ENCODE measurements at regions not wholly inside any gene's neighbourhood (a gene's known extent, or its start where the extent isn't known, plus 50 kb on each side); places are given as distances from the start of the nearest gene placed in this dataset.

- TF ChIP-seq REST (IDR thresholded peaks at IDR 0.05; ENCODE audit: insufficient read depth in 1 of 2, low read depth in 2 of 2, low read length in 2 of 2) (no peak), TAF1 (IDR thresholded peaks at IDR 0.05; ENCODE audit: borderline replicate concordance, insufficient read depth, low read length) (no peak)
Measured at GRCh38 chr13:109368230-109368629, 418.2 kb downstream of the IRS2 start.
